ENCODE measurements at regions not wholly inside any gene's neighbourhood (a gene's known extent, or its start where the extent isn't known, plus 50 kb on each side); places are given as distances from the start of the nearest gene placed in this dataset.

DNA sequence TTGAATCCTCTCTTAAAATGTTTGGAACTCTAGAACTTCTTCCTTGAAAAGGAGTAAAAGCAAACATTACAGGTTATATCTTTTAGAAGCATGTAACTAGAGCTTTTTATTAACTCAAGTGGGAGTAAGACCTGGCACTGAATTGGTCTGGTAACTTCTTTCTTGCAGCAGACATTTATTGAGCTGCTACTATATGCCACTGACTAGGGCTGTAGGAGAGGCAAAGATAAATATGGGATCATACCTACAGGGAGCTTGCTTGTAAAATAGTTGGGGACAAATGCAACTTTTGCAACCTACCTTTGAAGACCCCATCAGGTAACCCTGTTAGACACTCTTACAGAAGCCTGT, 231.9 kb upstream of the TUT7 start:
- TF ChIP-seq, protein P1, sequence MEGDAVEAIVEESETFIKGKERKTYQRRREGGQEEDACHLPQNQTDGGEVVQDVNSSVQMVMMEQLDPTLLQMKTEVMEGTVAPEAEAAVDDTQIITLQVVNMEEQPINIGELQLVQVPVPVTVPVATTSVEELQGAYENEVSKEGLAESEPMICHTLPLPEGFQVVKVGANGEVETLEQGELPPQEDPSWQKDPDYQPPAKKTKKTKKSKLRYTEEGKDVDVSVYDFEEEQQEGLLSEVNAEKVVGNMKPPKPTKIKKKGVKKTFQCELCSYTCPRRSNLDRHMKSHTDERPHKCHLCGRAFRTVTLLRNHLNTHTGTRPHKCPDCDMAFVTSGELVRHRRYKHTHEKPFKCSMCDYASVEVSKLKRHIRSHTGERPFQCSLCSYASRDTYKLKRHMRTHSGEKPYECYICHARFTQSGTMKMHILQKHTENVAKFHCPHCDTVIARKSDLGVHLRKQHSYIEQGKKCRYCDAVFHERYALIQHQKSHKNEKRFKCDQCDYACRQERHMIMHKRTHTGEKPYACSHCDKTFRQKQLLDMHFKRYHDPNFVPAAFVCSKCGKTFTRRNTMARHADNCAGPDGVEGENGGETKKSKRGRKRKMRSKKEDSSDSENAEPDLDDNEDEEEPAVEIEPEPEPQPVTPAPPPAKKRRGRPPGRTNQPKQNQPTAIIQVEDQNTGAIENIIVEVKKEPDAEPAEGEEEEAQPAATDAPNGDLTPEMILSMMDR (IDR thresholded peaks at IDR 0.05), result no peak
- no peak for TF ChIP-seq POLR2AphosphoS5 (IDR thresholded peaks at IDR 0.05)
- TF ChIP-seq POLR2A (IDR thresholded peaks at IDR 0.05; ENCODE audit: low read depth), result no peak
- TF ChIP-seq EP300 (IDR thresholded peaks at IDR 0.05), result no peak

All from esophagus muscularis mucosa (tissue), 4 donors.